Cardiac muscle cell (in vitro differentiated cells and primary cell): ENCODE measurements at regions not wholly inside any gene's neighbourhood (a gene's known extent, or its start where the extent isn't known, plus 50 kb on each side); places are given as distances from the start of the nearest gene placed in this dataset.

Source experiments
- DNase-seq, 2 donors: peaks; one replicate each; pipeline versions ENCODE4 v3.0.0 to v3.0.0-alpha.2; 2010 to 2017; ENCODE audit warnings: low read depth in 1 of 2, low spot score in 1 of 2
- H3K27ac ChIP-seq: fragments of 200-600 bp; sonication (generic); 2 replicates; pipeline ENCODE4 v1.5.1; 2016
- H3K27me3 ChIP-seq: fragments of 200-600 bp; sonication (generic); 2 replicates; pipeline ENCODE4 v1.6.0; 2016; ENCODE audit warnings: control low read depth
- H3K36me3 ChIP-seq: fragments of 200-600 bp; sonication (generic); 2 replicates; pipeline ENCODE4 v1.5.1; 2016; ENCODE audit warnings: control low read depth
- H3K4me1 ChIP-seq: fragments of 200-600 bp; sonication (generic); 2 replicates; pipeline ENCODE4 v1.8.1; 2017; ENCODE audit warnings: low read depth, mild to moderate bottlenecking, mixed run types
- H3K4me3 ChIP-seq: fragments of 200-600 bp; sonication (generic); 2 replicates; pipeline ENCODE4 v1.5.1; 2016; ENCODE audit warnings: mild to moderate bottlenecking
- H3K9me3 ChIP-seq: fragments of 200-600 bp; sonication (generic); 2 replicates; pipeline ENCODE4 v1.5.1; 2017; ENCODE audit warnings: low read depth, mild to moderate bottlenecking, control low read depth
- TF ChIP-seq, protein P1 (sequence below): IDR thresholded peaks from 2 replicates; pipeline ENCODE4 v1.5.1; 2012; ENCODE audit warnings: low read depth, mild to moderate bottlenecking, low read length

DNA sequence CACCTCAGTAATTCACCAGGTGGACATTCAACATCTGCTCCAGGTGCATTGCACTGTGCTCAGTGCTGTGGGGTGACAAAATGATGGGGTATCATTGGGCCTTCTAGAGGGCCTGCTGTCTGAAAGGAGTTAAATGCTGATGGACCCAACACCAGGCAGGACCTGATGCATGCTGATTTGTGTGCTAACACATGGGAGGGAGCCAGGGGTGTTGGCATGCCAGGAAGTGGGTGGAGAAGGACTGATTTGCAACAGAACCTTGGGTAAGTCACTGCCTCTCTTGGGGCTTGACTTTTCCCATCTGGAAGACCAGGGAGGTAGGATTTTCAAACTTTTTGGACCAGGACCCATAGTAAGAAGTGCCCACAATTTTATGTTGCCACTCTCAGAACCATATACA, 57.9 kb upstream of the CXCR4 start:
- Histone ChIP-seq H3K36me3 (no peaks in the 10 kb centered on the region), H3K4me1 (no peaks in the 10 kb centered on the region), H3K27ac (no peak overlapping the region), H3K9me3 (no peaks in the 10 kb centered on the region), H3K4me3 (no peak overlapping the region), H3K27me3 (no peaks in the 10 kb centered on the region)
- TF ChIP-seq, protein P1, sequence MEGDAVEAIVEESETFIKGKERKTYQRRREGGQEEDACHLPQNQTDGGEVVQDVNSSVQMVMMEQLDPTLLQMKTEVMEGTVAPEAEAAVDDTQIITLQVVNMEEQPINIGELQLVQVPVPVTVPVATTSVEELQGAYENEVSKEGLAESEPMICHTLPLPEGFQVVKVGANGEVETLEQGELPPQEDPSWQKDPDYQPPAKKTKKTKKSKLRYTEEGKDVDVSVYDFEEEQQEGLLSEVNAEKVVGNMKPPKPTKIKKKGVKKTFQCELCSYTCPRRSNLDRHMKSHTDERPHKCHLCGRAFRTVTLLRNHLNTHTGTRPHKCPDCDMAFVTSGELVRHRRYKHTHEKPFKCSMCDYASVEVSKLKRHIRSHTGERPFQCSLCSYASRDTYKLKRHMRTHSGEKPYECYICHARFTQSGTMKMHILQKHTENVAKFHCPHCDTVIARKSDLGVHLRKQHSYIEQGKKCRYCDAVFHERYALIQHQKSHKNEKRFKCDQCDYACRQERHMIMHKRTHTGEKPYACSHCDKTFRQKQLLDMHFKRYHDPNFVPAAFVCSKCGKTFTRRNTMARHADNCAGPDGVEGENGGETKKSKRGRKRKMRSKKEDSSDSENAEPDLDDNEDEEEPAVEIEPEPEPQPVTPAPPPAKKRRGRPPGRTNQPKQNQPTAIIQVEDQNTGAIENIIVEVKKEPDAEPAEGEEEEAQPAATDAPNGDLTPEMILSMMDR, result no peak
- DNase-seq, result no peak

DNA sequence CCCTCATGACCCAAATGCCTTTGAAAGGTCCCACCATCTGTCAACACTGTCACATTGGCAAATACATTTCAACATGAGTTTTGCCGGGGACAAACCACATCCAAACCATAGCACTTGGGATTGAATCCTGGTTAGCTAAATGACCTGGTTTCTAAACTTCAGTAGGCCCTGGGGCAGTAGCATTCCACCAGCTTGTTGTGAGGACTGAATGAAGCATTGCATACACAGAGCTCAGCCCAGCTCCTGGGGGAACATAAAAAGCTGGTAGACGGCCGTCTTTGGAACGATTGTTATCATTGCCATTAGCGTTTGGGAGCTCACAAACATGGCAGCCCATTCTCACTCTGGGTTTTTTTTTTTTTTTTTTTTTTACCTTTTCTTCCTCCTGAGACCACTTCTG, 57.5 kb upstream of the CXCR4 start:
- no peaks in the 10 kb centered on the region for H3K27me3 ChIP-seq
- H3K4me3 ChIP-seq, result no peak overlapping the region
- H3K27ac ChIP-seq, result no peak overlapping the region
- TF ChIP-seq, protein P1, result no peak
- H3K4me1 ChIP-seq, result no peaks in the 10 kb centered on the region
- no peaks in the 10 kb centered on the region for H3K36me3 ChIP-seq
- no peaks in the 10 kb centered on the region for H3K9me3 ChIP-seq
- DNase-seq, result no peak

DNA sequence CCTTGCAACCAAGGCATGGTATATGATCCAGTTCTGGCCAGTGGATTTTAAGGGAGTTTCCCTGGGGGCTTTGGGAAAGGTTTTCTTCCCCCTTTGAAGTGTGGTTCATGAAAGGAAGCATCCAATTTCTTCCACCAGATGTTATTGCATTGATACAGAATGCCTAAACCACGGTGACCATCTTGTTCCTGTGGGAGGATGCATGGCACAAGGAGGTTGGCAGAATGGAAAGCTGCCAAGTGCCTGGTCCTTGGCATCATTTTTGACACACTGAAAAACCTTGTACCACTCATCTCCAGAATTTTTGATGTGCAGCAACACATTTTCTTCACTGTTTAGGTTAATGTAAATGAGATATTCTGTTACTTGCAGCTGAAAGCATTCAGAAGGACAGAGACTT, 55.2 kb upstream of the CXCR4 start:
- no peak overlapping the region for H3K4me3 ChIP-seq
- no peaks in the 10 kb centered on the region for H3K27me3 ChIP-seq
- no peaks in the 10 kb centered on the region for H3K36me3 ChIP-seq
- H3K27ac ChIP-seq, result no peak overlapping the region
- H3K4me1 ChIP-seq, result no peaks in the 10 kb centered on the region
- H3K9me3 ChIP-seq, result no peaks in the 10 kb centered on the region
- TF ChIP-seq, protein P1, result no peak
- DNase-seq, result no peak

DNA sequence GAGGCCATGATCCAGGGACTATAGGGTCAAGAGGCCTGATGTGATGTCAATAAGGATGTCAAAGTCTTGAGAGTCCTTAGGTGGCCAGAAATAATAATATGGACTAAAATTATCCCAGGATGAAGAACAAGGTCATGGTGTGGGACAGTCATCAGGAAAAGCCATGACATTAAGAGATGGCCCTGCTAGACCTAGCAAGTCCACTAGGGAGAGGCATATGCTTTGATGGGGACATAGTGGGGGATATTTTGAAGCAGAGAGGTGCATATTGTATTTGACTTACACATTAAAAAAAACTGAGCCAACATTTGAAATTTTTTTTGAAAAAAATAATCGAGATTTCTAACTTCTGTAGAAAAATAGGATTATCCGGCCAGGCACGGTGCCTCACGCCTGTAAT, 53.3 kb upstream of the CXCR4 start:
- no peak for DNase-seq
- no peaks in the 10 kb centered on the region for H3K9me3 ChIP-seq
- no peak overlapping the region for H3K27ac ChIP-seq
- H3K27me3 ChIP-seq, result no peaks in the 10 kb centered on the region
- no peak overlapping the region for H3K4me3 ChIP-seq
- no peaks in the 10 kb centered on the region for H3K4me1 ChIP-seq
- TF ChIP-seq, protein P1, result no peak
- H3K36me3 ChIP-seq, result no peaks in the 10 kb centered on the region

DNA sequence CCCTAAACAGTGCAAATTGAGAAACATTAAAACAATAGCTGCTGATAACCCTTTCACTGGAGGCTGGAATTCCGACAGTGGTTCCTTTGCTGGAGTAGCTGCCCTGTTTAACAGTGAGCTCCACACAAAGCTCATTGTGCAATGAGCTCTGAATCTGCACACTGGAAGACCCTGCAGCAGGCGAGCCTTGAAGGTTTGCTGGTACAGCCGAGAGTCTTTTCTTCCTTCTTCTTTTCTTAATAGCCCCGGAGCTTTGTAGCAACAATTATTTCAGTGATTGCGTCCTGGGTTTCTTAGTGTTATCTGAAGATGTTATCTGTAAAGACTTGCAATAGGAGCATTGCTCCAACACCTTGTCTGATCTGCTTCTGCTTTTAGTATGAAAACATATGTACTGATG, 50.8 kb upstream of the CXCR4 start:
- peak in 1 of 2 donors; percentile 22 for DNase-seq
- Histone ChIP-seq H3K27ac (no peak overlapping the region), H3K27me3 (no peaks in the 10 kb centered on the region), H3K4me3 (no peak overlapping the region), H3K36me3 (no peaks in the 10 kb centered on the region), H3K9me3 (no peaks in the 10 kb centered on the region), H3K4me1 (no peaks in the 10 kb centered on the region)
- TF ChIP-seq, protein P1, result no peak
